Type B pancreatic cell (in vitro differentiated cells): ENCODE measurements at regions not wholly inside any gene's neighbourhood (a gene's known extent, or its start where the extent isn't known, plus 50 kb on each side); places are given as distances from the start of the nearest gene placed in this dataset.

Experiments
- DNase-seq: peaks from one replicate; pipeline ENCODE4 v3.0.0; 2021; ENCODE audit warnings: mixed read lengths; ENCODE audit not compliant: unreplicated experiment; ENCODE audit errors: extremely low spot score
- H3K27ac Mint-ChIP-seq: 2 replicates; pipeline ENCODE4 v1.8.0; 2021; ENCODE audit warnings: mild to moderate bottlenecking, mixed read lengths
- H3K27me3 Mint-ChIP-seq: 2 replicates; pipeline ENCODE4 v1.8.0; 2021; ENCODE audit warnings: mixed read lengths
- H3K36me3 Mint-ChIP-seq: 2 replicates; pipeline ENCODE4 v1.8.0; 2021; ENCODE audit warnings: mixed read lengths
- H3K4me1 Mint-ChIP-seq: one replicate; pipeline ENCODE4 v1.8.0; 2021; ENCODE audit warnings: mixed read lengths; ENCODE audit not compliant: unreplicated experiment
- H3K4me3 Mint-ChIP-seq: 2 replicates; pipeline ENCODE4 v1.8.0; 2021; ENCODE audit warnings: mild to moderate bottlenecking, mixed read lengths
- H3K9me3 Mint-ChIP-seq: 2 replicates; pipeline ENCODE4 v1.8.0; 2021; ENCODE audit warnings: mixed read lengths
- TF ChIP-seq, protein P1 (sequence below): fragments of 200-600 bp; sonication (generic); conservative IDR thresholded peaks from 2 replicates; pipeline ENCODE4 v1.5.0; 2021; ENCODE audit warnings: antibody characterized with exemption, mild to moderate bottlenecking

GRCh38 chr3:72690629-72691028, 157.6 kb downstream of the SHQ1 start:
- Mint-ChIP-seq H3K27me3 (no peaks in the 10 kb centered on the region), H3K4me1 (peaks cover 22% of the 10 kb centered on the region), H3K9me3 (no peaks in the 10 kb centered on the region), H3K36me3 (no peaks in the 10 kb centered on the region), H3K4me3 (no peak overlapping the region), H3K27ac (no peak overlapping the region)
- TF ChIP-seq, protein P1, sequence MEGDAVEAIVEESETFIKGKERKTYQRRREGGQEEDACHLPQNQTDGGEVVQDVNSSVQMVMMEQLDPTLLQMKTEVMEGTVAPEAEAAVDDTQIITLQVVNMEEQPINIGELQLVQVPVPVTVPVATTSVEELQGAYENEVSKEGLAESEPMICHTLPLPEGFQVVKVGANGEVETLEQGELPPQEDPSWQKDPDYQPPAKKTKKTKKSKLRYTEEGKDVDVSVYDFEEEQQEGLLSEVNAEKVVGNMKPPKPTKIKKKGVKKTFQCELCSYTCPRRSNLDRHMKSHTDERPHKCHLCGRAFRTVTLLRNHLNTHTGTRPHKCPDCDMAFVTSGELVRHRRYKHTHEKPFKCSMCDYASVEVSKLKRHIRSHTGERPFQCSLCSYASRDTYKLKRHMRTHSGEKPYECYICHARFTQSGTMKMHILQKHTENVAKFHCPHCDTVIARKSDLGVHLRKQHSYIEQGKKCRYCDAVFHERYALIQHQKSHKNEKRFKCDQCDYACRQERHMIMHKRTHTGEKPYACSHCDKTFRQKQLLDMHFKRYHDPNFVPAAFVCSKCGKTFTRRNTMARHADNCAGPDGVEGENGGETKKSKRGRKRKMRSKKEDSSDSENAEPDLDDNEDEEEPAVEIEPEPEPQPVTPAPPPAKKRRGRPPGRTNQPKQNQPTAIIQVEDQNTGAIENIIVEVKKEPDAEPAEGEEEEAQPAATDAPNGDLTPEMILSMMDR: no peak
- DNase-seq: no peak

DNA sequence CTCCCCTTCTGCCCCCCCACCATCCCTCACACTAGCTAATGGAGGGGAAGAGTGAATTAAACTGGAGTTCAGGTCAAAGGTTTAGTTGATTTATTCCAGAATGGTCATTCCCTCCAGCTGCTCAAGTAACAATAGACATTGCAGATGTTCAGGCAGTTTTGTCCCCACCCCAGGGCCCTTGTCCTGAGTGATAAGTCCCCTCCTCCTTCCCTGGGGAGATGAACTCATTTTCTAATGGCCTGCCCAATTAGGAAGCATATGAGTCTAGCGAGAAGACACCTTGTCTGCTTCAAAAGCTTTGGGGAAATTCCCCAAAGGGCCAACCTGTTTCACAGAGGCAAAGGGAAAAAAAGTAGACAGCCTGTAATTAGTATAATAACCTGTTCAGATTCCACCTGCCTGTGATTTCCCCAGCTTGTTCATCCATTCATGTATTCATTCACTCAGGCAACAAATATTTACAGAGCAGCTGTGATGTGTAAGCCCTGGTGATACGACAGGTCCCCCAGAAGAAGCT, 165.3 kb downstream of the SHQ1 start:
- Mint-ChIP-seq H3K36me3 (no peaks in the 10 kb centered on the region), H3K9me3 (peaks cover 4% of the 10 kb centered on the region), H3K4me1 (peaks cover 41% of the 10 kb centered on the region), H3K27ac (peak overlapping the region; percentile 80), H3K4me3 (no peak overlapping the region), H3K27me3 (no peaks in the 10 kb centered on the region)
- TF ChIP-seq, protein P1: no peak
- DNase-seq: no peak

DNA sequence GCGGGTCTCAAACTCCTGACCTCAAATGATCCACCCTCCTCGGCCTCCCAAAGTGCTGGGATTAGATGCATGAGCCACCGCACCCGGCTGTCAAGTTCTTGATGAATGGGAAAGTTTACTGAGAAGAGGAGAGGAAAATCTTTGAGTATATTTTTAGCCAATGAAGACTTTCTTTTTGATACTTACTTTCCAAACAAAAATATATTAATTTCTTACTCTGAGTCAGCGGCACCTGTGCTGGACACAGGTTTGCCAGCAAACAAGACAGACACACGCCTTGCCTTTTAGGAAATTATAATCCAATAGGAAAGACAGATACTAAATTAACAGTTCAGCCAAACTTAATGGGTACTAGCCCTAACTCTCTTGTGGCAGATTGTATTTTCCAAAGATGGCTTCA, 166.6 kb downstream of the SHQ1 start:
- DNase-seq: no peak
- Mint-ChIP-seq H3K36me3 (no peaks in the 10 kb centered on the region), H3K27ac (no peak overlapping the region), H3K4me1 (peaks cover 41% of the 10 kb centered on the region), H3K9me3 (peaks cover 4% of the 10 kb centered on the region), H3K27me3 (no peaks in the 10 kb centered on the region), H3K4me3 (no peak overlapping the region)
- TF ChIP-seq, protein P1: no peak

DNA sequence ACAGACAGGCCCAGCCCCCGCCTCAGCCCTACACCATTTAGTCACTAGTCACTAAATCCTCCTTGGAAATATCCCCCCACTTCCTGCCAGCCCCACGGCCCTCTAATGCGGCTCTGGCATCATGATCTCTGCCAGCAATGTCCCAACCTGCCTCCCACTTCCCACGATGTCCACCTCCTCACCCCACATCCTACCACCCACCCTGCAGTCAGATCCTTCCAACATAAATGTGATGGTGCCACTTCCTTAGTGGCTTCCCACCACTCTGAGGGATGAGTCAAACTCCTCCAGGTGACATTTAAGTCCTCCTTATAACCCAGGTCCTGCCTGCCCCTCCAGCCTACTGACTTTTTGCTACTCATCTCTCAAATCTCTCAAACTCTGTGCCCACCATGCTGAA, 167.5 kb downstream of the SHQ1 start:
- TF ChIP-seq, protein P1: no peak
- H3K36me3 Mint-ChIP-seq: no peaks in the 10 kb centered on the region
- H3K4me1 Mint-ChIP-seq: peaks cover 41% of the 10 kb centered on the region
- H3K27me3 Mint-ChIP-seq: no peaks in the 10 kb centered on the region
- H3K27ac Mint-ChIP-seq: no peak overlapping the region
- H3K4me3 Mint-ChIP-seq: no peak overlapping the region
- DNase-seq: no peak
- H3K9me3 Mint-ChIP-seq: peaks cover 4% of the 10 kb centered on the region

GRCh38 chr3:72679540-72680198, 168.6 kb downstream of the SHQ1 start:
- TF ChIP-seq, protein P1: no peak
- Mint-ChIP-seq H3K36me3 (no peaks in the 10 kb centered on the region), H3K9me3 (peaks cover 4% of the 10 kb centered on the region), H3K4me3 (no peak overlapping the region), H3K27ac (peak overlapping the region; percentile 92), H3K27me3 (no peaks in the 10 kb centered on the region), H3K4me1 (peaks cover 35% of the 10 kb centered on the region)
- no peak for DNase-seq
